Left cardiac atrium (tissue), 4 donors: ENCODE measurements at regions not wholly inside any gene's neighbourhood (a gene's known extent, or its start where the extent isn't known, plus 50 kb on each side); places are given as distances from the start of the nearest gene placed in this dataset.
A peak's percentile ranks its signal among the peaks of the same experiment; 100 is the strongest.
"Not testable (repeated sequence)": the region's sequence is repeated elsewhere in the genome, so short reads cannot be mapped to it uniquely, and the experiment has no call there.

Source experiments
- ATAC-seq, 2 donors: fragments of 200-7000 bp; cut with Tn5 transposase; one replicate each; pipeline ENCODE4 v1.9.1; 2020; ENCODE audit warnings: mild to moderate bottlenecking in 2 of 2, moderate library complexity in 2 of 2
- DNase-seq: peaks from one replicate; pipeline ENCODE4 v3.0.0-alpha.2; 2020
- intact Hi-C, 2 donors: fragments of 100-400 bp; cut with DNase I; formaldehyde crosslinking; loops; one replicate each; pipeline versions ENCODE4 v1.14.1 to v1.15.1; 2022 to 2023
- donor health status: DM: no; HTN: yes; CAD: no.
- donor health status: DM: no; HTN: yes; CAD: no; lungs with severe emphysema.
- donor health status: DM: yes; HTN: yes; CAD: no.
- donor health status: Dilated cardiomyopathy.

DNA sequence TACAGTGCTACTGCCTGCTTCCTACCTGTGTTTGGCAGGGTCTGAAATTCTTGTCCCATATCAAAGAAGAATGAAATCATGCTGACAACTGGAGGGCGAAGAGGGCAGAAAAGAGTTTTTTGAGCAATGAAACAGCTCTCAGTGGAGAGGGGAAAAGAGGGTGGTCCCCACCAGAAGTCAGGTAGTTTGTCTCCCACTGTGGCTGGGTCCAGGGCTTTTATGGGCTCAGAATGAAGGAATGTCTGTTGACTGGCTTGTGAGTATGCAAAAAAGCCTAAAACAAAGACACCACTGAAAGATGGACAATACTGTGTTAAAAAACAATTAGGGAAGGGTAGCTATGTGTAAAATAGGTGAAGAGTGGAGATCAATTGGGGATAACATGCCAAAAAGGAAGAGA, 115.0 kb downstream of the ADAM29 start:
- ATAC-seq (no peak), DNase-seq (no peak)
- intact Hi-C loops = no loop called here

DNA sequence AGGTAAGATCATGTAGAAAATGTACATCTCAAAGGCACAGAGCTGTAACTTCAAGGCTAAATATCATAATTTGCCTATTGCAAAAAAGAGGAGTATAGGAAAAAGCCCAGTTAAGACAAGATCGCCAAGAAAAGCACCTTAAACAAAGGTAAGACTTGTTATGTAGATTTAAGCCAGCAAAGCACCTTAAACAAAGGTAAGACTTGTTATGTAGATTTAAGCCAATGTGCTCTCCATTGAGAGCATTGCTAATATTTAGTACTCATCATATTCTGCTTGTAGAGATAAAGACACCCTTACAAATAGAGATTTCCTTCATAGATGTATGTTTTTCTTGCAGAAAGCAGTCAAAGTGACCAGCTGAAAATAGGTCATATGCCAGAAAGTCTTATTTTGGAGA, 115.8 kb downstream of the ADAM29 start:
- intact Hi-C loops = no loop called here
- DNase-seq (no peak), ATAC-seq (no peak)

DNA sequence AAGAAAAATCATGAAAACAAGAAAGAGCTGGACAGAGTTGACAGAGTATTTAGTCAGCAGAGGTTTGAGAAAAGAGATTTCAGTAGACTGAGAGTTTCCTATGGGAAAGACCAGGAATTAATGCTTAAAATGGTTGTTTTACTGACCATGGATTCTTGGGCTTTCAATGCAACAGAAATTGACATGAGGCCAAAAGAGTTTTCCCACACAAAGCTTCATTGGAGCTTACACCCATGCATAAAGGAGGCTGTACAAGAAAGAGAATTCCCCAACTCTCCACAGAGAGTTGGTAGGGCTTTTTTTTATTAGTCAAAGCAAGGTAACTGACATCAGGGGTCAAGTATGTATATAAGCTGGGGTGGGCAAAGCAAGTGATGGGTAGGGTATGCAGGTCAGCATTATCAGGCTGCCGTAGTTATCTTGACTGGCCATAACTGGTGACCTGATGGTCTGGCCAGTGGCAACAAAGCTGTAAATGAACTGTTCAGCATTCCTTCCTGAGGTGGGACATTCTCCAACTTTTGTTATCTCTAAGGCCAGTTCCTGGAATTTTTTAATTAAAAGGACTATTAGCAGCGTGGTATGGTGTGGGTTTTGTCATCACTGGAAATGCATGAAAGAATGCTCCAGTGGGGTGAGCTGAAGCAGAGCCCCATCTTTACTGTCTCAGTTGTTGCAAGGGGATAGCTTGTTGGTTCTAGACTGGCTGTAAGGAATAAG, 117.0 kb downstream of the ADAM29 start:
- DNase-seq (no peak), ATAC-seq (no peak)
- intact Hi-C loops = no loop called here

DNA sequence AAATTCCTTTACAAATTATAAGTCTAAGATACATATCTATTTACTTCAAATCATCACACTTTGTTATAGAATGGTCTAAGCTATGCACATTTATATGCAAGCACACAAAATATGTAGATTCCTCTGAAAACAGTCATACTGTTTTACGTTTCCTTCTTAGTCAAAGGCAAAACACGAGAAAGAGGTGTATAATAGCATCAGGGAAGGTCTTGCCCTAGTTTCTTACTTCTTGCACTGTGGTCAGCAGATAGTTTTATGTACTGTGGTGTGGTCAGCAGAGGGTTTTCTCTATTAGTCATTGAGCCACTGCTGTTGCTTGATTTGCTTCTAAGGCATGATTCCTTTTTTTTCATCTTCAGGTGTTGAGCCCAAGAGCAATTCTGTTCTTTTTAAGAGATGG, 117.7 kb downstream of the ADAM29 start:
- intact Hi-C loops = no loop called here
- ATAC-seq (no peak), DNase-seq (no peak)

DNA sequence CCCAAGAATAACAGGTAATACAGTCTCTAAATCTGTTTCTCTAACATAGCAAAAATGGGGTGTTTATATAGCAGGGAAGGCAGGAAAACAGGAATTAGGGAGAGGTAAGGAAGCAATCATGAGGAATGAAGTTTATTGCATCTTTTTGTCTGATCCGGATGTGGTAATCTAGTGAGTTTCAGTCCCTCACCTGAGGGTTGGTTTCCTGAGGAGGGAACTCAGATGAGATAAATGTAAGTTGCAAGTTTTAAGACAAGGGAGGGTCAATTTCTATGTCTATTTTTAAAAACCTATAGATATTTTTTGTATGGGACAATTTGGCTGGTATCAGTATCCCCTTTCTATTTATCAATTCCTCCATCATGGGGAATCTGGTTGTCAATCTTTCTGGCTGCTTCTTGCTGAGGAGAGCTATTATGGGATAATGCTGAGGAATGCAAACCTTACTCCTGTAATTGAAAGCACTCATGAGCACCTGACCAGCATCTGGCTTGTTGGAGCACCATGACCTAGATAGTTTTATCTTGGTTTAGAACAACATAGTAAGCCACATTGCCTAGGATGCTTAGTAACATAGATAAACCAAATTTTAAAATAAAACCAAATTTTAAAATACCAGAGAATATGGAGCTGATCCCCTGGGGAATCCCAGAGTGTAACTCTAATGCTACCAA, 130.1 kb downstream of the ADAM29 start:
- intact Hi-C loops = no loop called here
- ATAC-seq = no peak
- no peak for DNase-seq

DNA sequence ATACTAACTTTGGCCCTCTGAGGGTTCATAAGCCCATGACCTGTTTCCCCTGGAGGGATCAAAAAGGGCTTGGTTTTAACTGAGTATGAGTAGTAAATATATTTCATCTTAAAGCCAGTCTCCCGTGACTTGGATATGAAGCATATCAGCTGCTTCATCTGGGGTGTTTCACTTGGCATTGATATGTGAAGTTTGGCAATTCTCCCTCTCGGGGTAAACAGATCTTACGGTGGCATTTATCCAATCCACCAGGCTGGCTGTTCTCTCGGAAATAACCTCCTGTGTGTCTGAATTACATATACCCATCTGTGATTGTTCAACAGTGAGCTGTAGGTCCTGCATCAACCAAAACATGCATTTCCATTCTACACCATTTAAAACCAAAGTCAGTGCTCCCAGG, 130.7 kb downstream of the ADAM29 start:
- intact Hi-C loops = no loop called here
- ATAC-seq (no peak), DNase-seq (no peak)

DNA sequence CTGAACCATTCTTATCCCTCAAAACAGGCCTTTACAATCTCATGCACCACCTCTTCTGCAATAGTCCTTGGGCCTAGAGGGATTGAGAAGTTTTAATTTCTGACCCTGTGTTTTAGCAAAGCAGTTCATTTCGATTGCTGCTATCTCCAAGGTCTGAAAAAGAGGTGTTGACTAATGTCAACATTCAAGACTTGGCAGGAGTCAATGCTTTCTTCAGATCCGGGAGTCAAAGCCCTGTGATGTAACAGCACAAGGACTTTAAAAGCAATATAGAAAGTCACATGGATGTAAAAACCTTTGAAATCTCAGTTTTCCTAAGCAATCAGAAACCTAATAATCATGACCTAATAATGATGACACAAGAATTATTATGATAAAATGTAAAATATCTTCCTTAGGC, 133.8 kb downstream of the ADAM29 start:
- no peak for DNase-seq
- no peak for ATAC-seq
- intact Hi-C loops = no loop called here

DNA sequence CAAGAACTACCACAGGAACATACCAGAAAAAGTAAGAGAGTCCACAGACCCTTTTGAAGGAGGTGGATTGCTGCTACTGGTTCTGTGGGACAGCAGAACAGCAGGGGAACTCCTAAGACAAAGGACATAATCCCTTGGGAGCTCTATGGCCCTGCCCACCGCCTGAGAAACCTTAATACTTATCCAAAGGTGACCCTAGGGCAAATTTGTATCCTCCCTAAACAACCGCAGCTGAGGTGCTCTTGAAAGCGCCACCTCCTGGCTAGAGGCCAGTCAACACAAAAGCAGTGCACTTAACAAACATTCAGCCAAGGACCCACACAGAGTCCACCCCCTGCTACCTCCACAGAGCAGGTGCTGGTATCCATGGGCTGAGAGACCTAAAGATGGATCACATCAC, 136.8 kb downstream of the ADAM29 start:
- intact Hi-C loops = no loop called here
- ATAC-seq (no peak), DNase-seq (no peak)

DNA sequence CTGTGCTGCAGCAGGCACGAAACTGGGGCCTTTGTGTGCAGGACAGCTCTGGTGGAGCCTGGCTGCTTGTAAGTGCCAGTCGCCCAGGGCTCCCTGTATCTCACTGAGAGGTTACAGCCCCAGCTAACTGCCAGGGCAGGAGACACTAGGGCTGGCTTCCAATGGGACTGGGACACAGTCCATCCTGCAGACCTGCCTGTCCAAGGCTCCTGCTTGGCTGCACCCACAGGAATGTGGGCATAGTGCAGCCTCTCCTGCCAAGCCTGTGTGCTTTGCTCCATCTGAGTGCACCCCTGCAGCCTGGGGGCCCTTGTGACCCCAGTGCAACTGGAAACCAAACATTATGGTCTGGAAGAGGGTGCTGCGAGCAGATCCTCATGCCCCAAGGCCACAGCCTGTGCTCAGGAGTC, 144.0 kb downstream of the ADAM29 start:
- intact Hi-C loops = no loop called here
- DNase-seq (no peak), ATAC-seq (no peak)

DNA sequence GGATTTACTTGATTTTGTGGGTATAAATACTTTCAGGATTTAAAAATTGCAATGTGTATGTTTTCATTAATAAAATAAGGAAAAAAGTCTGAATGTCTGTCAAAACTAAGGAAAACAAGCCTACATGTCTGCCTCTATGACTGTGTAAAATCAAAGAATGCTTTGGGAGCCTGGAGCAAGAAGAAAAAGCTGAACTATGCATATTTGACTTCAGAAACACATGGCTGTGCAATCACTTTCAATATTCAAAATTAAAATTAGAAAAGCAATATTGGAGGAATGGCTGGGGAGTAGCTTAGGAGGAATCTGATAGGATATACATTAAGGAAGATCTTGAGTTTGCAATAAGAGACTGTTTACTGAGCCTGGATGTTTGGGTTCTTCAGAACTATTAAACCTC, 147.1 kb downstream of the ADAM29 start:
- no peak for DNase-seq
- intact Hi-C loops = no loop called here
- no peak for ATAC-seq

DNA sequence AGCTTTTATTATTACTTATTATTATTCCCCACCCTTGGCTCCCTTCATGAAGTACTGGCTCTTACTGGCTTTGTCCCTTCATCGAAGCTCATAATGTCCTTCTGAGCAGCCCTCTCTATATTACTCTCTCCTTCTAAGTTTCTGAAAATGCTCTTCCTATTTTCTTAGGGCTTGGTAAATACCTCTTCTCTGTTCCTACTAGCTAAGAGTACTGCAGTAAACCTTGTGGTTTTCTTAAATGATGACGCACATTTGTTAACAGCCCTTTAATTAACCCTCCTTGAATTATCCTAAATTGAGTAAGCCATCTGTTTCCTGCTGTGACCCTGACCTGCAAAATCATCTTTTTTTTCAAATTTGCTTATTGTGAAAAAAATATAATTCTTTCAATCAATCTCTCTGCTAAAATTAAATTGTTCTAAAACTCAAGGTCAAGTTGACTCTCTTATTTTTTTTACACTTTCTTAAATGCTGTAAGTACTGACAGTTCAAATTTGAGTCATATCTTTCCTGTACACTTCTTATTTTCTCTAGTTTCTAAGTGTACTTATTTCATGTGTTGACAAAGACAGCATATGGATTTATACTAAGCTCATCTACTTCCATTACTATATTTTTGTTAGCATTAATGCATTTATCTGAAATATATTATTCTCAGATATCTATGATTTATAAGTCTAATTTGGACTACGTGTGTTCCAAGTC, 148.9 kb downstream of the ADAM29 start:
- no peak for ATAC-seq
- no peak for DNase-seq
- intact Hi-C loops = no loop called here

DNA sequence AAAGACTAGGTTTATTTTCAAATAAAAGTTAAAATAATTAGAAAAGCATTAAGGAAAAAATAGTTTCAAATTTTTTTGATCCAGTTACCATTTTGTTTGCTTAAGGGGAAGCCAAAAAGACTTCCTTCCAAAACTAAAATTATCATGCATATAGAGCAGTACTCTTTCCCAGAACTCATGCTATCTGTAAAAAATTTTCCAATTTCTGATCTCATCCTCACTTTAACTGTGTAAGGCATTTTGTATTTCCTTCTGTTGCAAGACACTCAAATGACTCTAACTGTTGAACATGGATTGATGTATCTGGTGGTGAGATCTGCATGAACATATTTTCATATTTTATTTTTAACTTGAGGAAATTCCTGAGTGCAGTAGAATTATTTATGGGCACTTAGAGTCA, 150.1 kb downstream of the ADAM29 start:
- intact Hi-C loops = no loop called here
- ATAC-seq (no peak), DNase-seq (no peak)

DNA sequence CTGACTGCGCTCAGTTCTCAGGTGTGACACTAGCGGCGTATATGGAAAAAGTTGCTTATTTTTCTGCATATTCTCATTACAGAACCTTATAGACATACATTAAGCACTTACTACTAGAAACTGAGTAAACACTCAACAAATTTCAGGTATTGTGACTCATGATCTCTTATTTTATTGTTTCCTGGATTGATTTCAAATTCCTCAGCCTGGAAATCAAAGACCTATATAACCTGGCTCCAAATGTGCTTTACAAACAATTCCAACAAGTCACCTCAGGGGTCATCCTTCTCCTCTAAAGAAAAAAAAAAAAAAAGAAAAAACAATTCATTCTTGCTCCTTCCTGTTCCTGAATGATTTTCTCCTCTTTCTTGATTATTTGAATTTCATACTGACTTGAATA, 152.3 kb downstream of the ADAM29 start:
- DNase-seq (no peak), ATAC-seq (no peak)
- intact Hi-C loops = no loop called here

DNA sequence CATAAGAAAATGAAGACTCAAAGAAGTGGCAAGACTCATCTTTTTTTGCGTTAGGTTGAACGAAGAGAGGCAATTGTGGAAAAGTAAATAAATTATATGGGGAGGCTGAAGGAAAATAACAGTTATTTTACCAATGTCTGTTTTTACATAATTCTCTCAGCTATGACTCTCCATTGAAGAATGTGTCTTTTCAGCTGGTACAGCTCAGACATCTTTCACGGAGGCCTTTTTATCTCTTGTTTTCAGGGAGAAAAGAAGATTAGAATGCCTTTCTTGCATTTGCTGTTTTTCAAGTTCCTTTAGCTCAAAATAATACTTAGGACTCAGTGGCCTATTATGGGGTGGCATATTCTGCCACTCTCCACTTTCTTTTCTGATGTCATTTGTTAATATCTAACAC, 153.0 kb downstream of the ADAM29 start:
- no peak for DNase-seq
- intact Hi-C loops = no loop called here
- ATAC-seq = peak in 1 of 2 donors; percentile 58

DNA sequence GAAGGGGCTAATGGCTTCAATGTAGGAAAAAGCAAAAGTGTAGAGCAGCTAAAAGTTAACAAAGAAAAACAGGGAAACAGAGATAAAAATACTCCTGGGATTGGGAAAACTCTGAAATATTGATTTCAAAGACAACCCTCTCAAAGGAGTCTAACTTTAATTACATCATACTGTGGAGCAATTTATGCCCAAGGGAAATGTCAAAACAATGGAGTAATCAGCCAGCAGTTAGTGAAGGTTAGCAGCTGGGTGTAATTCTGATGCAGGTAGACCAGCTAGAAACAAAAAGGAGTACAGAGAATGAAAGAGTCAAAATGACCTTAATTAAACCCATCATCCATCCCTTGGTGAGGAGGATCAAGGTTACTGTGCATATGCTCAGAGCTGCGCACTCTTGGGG, 169.0 kb downstream of the ADAM29 start:
- intact Hi-C loops = no loop called here
- DNase-seq = no peak
- ATAC-seq = no peak

DNA sequence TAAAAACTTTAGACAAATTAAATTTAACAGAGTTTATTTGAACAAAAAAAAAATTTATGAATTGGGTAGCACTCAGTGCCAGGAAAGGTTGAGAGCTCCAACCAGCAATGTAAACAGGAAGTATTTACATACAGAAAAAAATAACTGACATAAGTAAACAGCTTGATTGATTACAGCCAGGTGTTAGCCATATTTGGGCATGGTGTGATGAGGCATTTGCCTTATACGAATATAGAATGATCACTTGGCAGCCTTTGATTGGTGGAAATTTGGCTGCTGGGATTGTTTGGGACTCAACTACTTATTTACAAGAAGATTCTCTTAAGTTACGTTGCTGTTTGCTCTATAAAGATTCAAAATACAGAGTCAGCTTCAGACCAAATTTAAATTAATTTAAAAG, 172.0 kb downstream of the ADAM29 start:
- no peak for DNase-seq
- intact Hi-C loops = no loop called here
- ATAC-seq = no peak

DNA sequence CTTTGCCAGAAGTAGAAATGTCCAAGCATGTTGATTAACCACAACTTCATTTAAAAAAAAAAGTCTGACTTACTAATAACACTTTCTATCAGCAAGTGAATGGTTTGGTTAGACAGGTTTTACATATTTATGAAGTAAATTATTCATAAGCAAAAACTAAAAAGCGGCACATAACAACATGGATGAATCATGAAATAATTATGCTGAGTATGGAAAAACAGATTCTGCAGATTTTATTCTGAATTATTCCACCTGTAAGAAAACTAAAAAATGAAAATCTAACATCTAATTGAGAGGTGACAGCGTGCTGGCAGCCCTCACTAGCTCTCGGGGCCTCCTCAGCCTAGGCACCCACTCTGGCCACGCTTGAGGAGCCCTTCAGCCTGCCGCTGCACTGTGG, 173.5 kb downstream of the ADAM29 start:
- intact Hi-C loops = no loop called here
- no peak for DNase-seq
- no peak for ATAC-seq

DNA sequence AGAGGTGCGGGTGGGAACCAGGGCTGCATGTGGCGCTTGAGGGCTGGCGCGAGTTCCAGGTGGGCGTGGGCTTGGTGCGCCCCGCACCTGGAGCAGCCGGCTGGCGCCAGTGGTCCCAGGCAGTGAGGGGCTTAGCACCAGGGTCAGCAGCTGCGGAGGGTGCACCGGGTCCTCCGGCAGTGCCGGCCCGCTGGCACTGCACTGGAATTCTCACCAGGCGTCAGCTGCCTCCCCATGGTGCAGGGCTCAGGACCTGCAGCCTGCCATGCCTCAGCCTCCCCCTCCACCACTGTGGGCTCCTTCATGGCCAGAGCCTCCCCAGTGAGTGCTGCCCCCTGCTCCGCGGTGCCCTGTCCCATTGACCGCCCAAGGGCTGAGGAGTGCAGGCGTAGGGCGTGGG, 174.0 kb downstream of the ADAM29 start:
- intact Hi-C loops = no loop called here
- ATAC-seq (no peak), DNase-seq (no peak)

DNA sequence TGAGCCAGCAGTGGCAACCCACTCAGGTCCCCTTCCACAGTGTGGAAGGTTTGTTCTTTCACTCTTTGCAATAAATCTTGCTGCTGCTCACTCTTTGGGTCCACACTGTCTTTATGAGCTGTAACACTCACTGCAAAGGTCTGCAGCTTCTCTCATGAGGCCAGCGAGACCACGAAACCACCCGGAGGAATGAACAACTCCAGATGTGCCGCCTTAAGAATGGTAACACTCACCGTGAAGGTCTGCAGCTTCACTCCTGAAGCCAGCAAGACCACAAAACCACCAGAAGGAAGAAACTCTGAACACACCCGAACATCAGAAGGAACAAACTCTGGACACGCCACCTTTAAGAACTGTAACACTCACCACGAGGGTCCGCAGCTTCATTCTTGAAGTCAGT, 174.9 kb downstream of the ADAM29 start:
- DNase-seq, intact Hi-C loops, ATAC-seq: not testable (repeated sequence)

DNA sequence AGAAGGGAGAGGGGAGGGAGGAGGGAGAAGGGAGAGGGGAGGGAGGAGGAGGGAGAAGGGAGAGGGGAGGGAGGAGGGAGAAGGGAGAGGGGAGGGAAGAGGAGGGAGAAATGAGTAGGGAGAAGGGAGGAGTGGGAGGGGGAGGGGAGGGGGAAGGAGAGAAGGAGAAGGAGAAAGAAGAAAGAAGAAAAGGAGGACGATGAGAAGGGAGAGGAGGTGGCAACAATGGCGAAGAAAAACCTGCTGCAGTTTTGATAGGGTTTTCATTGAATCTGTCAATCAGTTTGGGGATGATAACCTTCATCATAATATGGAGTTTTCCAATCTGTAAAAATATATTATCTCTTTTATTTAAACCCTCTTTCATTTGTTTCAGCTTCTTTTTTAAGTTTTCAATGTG, 185.2 kb downstream of the ADAM29 start:
- no peak for DNase-seq
- intact Hi-C loops = no loop called here
- no peak for ATAC-seq

DNA sequence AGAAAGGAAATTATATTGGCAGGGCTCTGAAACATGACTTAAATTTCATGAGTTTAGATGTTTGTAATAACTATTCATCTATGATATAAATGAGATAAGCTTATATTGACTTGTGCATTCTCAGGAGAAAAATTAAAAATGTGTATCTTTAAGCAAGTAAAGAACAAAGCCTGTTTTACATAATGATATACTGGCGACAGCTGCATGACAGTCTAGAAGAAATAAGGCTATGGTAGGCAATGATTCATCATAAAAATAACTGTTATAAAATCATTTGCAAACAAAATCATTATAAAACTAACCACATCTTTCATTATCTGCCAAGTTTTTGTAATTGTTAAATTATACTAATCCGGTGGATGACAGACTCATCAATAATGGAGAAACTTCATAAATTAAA, 188.1 kb downstream of the ADAM29 start:
- ATAC-seq (no peak), DNase-seq (no peak)
- intact Hi-C loops = no loop called here
